GM19025 (cell line): ENCODE measurements at regions not wholly inside any gene's neighbourhood (a gene's known extent, or its start where the extent isn't known, plus 50 kb on each side); places are given as distances from the start of the nearest gene placed in this dataset.
"Not testable (repeated sequence)": the region's sequence is repeated elsewhere in the genome, so short reads cannot be mapped to it uniquely, and the experiment has no call there.

Source experiments
- ATAC-seq: cut with Tn5 transposase; IDR thresholded peaks from one replicate; pipeline ENCODE4 v1.9.1; 2021; ENCODE audit warnings: mild to moderate bottlenecking, low read depth, moderate library complexity; ENCODE audit not compliant: unreplicated experiment

DNA sequence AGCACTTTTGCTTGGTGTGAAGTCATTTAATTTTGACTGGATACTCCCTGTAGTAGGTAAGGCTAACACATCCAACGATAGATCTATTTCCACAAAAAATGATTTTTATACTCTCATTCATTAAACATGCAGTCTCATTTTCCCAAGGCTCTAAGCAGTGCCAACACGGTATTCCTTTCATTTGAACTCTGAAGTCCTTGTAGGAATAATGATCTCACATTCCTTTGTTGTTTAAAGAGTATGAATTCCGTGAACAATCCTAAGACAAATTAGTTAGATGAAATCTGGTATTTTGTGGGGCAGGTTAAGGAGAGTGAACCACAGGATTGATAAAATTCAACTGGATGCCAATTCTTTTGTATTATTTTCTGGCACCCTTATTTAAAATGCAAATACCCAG lies 66.6 kb downstream of the LACC1 start:
- ATAC-seq: no peak

DNA sequence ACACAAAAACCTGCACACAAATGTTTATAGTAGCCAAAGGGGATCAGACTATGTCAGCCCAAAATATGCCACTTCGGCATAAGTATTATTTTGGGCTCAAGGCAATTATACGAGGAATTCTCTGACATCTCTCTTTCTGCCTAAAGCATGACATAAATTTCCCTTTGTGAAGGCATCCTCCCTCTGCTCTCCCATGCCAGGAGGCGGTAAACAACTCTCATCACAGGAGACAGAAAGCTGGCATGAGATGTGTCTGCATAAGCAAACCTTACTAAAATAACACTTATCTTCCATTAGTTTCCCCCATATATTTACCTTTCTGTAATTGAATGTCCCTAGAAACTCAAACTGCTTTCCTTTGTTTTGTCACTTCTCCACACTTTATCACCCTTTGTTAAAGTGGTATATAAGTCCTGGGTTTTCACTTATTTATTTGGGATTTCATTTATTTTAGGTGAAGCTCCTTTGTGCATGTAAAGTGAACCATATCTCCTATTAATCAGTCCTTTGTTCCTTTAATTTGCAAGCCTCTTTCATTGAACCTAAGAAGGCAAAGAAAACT lies 68.3 kb downstream of the LACC1 start:
- no peak for ATAC-seq

DNA sequence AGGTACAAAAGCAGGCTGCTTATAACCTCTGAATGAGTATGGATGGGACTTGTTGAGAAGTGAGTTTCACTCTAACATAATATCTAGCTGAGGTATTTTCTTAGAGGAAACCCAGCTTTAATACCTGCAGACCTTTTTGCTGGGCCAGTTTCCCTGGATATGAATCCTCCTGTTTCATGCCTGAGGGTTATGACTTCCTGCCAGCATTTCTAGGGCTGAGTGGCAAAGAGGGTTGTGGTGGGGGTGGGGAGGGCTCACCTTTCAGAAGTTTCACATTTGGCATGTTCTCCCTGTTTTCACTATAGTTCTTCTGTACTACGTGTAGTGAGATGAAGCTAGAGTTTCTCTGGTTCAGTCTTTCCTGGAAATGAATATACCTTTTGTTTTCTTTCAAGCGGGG lies 73.7 kb downstream of the LACC1 start:
- no peak for ATAC-seq

DNA sequence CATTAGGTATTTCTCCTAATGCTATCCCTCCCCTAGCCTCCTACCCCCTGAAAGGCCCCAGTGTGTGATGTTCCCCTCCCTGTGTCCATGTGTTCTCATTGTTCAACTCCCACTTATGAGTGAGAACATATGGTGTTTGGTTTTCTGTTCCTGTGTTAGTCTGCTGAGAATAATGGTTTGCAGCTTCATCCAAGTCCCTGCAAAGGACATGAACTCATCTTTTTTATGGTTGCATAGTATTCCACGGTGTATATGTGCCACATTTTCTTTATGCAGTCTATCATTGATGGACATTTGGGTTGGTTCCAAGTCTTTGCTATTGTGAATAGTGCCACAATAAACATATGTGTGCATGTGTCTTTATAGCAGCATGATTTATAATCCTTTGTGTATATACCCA lies 77.3 kb downstream of the LACC1 start:
- ATAC-seq: not testable (repeated sequence)

DNA sequence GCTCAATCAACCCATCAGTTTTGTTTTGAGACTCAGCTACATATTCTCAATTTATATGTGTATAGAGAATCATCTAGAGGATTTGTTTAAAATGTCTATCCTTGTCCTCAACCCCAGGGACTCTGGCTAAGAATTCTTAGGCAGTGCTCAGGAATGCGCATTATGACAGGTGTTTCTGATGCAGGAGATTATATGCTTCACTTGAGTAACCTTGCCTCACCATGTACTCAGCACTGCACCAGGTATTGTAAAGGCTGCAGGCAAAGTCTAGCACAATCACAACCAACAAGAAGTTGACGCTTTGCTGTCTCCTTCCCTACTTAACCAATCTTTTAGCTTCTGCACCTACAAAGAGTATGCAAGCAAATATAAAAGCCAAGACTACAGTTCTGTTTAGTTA lies 79.6 kb downstream of the LACC1 start:
- no peak for ATAC-seq

DNA sequence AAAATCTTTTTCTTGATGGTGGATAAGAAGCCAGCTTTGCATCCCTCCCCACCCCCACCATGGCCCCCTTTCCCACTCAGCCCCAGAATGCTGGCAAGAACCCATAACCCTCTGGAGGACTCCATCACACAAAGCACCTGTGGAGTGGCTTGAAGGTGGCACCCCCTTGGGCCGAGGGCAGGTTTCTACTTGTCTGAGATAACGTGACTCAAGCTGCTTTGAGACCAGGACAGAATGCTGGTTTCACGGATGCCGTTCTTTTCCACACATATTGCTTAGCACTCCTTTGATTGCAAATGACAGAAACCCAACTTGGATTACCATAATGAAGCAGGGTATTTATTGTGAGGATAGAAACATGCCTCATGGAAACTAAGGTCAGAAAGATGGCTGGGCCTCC lies 82.2 kb downstream of the LACC1 start:
- no peak for ATAC-seq

DNA sequence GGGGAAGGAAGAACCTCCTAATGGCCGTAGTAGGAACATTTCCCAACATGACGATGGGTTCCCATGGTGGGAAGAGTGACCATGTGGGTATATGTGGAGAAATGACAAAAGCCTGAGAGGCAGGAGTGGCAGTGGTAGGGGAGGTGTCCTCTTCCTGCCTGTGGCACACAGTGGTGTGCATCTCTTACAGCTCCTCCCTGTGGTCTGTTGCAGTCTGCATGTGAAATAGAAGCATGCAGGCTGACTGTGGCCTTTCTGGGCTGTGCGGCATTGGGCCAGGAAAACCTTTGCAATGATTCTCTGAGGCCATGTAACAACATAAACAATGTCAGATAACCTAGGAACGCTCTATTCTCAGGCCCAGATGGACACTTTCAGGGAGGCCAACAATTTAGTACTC lies 84.0 kb downstream of the LACC1 start:
- no peak for ATAC-seq

DNA sequence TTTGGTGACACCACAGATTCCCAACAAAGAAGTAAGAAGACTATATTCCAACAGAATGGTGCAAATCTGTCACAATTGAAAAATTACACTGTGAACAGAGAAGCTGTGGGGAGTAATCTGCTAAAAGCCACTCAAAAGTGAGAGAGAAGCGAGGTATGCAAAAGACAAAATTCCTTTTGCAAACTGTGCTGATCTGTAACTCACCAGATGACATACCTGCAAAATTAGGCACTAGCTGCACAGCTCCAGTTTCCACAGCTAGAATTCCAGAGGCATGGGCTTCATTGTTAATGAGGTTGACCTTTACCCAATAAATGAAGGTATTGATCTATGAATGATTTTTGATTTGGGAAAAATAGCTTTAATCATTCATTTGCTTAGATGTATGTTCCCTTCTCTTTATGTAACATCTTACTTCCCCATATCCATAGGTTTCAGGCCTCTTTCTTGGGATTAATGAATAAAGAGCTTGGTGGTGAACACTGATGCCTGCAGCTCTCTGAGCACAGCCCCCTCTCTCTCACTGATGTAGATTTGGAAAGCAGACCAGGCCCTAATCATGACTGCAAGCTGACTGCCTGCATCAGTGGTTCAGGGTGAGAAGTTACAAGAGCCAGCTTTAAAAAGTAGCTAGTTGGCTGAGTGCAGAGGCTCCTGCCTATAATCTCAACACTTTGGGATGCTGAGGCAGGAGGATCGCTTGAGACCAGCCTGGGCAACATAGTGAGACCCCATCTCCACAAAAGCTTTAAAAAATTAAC lies 85.2 kb downstream of the LACC1 start:
- ATAC-seq: no peak

DNA sequence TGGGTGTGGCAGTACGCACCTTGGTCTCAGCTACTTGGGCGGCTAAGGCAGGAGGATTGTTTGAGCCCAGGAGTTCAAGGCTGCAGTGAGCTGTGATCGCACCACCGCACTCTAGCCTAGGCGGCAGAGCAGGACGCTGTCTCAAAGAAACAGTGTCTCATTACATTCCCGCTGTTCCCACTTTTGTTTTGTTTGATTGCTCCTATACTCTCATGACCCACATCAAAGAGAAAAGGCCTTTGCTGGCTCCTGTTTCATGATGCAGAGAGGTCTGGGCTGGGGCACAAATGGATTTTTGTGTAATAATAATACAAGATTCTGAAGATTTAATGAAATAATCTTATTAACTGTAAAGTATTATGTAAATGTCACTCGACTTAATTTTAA lies 85.7 kb downstream of the LACC1 start:
- ATAC-seq: no peak

DNA sequence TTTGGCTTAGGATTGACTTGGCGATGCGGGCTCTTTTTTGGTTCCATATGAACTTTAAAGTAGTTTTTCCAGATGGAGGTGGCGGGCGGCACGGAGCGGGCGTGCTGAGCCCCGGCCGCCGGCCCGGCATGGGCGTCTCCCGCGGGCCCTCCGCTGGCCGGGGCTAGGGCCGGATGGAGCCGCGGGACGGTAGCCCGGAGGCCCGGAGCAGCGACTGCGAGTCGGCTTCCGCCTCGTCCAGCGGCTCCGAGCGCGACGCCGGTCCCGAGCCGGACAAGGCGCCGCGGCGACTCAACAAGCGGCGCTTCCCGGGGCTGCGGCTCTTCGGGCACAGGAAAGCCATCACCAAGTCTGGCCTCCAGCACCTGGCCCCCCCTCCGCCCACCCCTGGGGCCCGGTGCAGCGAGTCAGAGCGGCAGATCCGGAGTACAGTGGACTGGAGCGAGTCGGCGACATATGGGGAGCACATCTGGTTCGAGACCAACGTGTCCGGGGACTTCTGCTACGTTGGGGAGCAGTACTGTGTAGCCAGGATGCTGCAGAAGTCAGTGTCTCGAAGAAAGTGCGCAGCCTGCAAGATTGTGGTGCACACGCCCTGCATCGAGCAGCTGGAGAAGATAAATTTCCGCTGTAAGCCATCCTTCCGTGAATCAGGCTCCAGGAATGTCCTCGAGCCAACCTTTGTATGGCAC lies 88.7 kb downstream of the LACC1 start:
- ATAC-seq: not testable (repeated sequence)

DNA sequence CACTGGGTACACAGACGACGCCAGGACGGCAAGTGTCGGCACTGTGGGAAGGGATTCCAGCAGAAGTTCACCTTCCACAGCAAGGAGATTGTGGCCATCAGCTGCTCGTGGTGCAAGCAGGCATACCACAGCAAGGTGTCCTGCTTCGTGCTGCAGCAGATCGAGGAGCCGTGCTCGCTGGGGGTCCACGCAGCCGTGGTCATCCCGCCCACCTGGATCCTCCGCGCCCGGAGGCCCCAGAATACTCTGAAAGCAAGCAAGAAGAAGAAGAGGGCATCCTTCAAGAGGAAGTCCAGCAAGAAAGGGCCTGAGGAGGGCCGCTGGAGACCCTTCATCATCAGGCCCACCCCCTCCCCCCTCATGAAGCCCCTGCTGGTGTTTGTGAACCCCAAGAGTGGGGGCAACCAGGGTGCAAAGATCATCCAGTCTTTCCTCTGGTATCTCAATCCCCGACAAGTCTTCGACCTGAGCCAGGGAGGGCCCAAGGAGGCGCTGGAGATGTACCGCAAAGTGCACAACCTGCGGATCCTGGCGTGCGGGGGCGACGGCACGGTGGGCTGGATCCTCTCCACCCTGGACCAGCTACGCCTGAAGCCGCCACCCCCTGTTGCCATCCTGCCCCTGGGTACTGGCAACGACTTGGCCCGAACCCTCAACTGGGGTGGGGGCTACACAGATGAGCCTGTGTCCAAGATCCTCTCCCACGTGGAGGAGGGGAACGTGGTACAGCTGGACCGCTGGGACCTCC lies 89.4 kb downstream of the LACC1 start:
- not testable (repeated sequence) for ATAC-seq

DNA sequence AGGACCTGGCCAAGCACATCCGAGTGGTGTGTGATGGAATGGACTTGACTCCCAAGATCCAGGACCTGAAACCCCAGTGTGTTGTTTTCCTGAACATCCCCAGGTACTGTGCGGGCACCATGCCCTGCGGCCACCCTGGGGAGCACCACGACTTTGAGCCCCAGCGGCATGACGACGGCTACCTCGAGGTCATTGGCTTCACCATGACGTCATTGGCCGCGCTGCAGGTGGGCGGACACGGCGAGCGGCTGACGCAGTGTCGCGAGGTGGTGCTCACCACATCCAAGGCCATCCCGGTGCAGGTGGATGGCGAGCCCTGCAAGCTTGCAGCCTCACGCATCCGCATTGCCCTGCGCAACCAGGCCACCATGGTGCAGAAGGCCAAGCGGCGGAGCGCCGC lies 90.2 kb downstream of the LACC1 start:
- not testable (repeated sequence) for ATAC-seq

DNA sequence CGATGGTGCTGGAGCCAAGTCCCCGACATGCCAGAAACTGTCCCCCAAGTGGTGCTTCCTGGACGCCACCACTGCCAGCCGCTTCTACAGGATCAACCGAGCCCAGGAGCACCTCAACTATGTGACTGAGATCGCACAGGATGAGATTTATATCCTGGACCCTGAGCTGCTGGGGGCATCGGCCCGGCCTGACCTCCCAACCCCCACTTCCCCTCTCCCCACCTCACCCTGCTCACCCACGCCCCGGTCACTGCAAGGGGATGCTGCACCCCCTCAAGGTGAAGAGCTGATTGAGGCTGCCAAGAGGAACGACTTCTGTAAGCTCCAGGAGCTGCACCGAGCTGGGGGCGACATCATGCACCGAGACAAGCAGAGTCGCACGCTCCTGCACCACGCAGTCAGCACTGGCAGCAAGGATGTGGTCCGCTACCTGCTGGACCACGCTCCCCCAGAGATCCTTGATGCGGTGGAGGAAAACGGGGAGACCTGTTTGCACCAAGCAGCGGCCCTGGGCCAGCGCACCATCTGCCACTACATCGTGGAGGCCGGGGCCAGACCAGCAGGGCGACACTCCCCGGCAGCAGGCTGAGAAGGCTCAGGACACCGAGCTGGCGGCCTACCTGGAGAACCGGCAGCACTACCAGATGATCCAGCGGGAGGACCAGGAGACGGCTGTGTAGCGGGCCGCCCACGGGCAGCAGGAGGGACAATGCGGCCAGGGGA lies 91.0 kb downstream of the LACC1 start:
- not testable (repeated sequence) for ATAC-seq

DNA sequence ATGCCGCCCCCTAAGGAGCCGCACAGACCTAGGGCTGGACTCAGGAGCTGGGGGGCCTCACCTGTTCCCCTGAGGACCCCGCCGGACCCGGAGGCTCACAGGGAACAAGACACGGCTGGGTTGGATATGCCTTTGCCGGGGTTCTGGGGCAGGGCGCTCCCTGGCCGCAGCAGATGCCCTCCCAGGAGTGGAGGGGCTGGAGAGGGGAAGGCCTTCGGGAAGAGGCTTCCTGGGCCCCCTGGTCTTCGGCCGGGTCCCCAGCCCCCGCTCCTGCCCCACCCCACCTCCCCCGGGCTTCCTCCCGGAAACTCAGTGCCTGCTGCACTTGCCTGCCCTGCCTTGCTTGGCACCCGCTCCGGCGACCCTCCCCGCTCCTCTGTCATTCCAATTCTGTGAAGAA lies 91.6 kb downstream of the LACC1 start:
- not testable (repeated sequence) for ATAC-seq

DNA sequence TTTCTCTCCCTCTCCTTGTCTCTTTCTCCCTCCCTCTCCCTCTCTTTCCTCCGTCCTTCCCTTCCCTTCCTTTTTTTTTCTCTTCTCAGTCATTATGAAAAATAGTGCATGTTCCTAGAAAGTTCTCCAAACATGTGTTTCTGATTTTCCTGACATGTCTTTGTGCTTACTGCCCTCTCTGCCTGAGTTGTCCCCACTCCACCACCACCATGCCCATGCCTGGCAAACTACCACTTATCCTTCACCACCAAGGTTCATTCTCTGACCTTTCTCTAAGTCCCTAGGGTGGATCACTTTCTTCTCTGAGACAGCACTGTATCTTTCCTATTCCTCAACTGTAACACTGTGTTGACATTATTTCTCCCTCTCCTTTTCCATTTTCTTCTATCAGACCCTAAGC lies 98.2 kb downstream of the LACC1 start:
- no peak for ATAC-seq

DNA sequence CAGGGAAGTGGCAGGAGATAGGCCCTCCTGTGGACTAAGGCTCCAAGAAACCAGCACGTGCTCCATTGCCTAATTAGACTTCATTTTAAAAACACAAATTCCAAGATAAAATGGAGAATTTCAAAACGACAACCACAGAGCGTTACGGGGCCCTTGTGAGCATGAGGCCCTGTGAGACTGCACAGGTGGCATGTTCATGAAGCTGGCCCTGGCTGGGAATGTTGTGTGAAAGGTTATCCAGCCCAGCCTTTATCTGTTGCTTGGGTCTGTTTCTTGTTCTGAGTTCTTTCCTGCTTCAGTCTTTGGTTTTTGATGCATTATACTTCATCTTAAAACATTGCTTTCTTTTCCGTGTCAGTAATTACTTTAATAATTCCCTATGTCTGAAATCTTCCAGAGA lies 99.0 kb downstream of the LACC1 start:
- ATAC-seq: no peak

DNA sequence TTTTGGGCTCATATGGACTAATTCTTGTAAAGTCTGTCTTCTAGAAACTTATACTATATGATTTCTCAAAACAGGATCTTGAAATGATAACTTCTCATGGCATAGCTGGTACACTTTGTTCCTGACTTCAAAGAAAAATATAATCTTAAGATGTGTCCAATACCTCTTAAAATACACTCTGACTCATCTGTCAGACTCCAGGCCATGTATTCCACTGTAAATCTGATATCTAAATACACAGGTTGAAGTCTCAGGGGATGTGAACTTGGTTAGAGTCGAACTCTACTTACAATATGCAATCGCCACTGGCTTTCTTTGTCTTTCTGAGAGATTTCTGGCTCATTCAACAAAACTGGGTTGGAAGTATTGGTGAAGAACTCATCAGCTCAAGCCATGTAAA lies 99.8 kb downstream of the LACC1 start:
- ATAC-seq: no peak

DNA sequence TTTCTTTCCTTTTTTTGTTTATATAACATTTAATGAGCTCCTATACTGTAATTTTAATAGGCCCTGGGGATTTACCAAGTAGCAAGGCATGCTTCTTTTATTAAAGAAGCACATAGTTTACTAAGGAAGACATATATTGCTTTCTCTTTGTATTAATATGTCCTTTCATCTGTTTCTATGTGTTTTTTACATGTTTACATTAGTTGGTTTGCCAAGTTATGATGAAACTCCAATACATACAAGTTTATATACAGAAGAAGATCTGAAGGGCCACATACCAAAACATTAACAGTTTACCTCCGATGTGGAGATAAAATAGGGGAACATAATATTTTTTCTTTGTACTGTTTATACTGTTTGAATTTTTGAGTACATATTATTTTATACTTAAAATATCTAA lies 100.9 kb downstream of the LACC1 start:
- no peak for ATAC-seq

DNA sequence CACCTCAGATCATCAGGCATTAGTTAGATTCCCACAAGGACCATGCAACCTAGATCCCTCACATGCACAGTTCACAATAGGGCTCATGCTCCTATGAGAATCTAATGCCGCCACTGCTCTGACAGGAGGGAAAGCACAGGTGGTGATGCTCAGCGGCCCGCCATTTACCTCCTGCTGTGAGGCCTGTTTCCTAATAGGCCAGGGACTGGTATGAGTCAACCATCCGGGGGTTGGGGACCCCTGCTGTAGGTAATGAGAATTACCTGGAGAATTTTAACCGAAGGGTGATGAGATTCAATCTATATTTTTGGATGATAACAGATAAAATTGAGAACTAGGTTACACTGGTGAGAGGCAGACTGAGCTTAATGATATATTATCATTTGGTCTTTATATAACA lies 101.4 kb downstream of the LACC1 start:
- no peak for ATAC-seq

DNA sequence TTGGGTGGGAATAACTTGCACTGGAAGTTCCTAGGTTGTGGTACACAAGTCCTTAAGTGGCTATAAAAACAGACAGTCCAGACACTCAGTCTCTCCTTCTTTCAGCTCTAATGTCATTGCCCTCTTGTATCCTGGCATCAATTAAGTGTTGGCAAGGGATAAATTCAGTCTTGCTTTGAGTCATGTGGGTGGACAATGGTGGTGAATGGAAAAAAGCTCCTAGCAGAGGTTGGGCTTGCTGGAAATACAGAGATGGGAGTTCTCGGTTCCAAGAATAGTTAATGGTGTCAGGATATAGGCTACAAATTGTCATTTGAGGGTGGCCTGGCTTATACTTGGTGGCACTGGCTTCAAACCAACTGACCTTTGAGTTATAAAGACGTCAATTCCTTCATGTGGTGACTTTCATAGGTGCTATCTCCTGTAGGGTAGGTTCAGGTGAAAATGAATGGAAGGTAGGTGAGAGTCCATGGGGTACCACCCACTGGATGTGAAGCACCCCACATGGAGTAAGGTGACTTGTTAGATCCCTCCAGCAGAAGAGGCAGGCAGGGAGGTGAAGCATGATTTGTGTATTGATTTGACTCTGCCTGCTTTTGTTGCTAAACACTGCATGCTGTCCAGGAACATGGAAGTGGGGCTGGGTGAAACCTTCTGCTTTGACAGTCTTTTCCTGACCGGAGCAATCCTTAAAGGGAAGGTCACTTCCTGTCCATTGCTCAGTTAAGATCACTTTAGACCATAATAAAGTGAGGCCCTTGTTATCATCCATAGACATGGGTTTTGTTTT lies 102.0 kb downstream of the LACC1 start:
- no peak for ATAC-seq
